Inflammatory macrophage (primary cell): ENCODE measurements at regions not wholly inside any gene's neighbourhood (a gene's known extent, or its start where the extent isn't known, plus 50 kb on each side); places are given as distances from the start of the nearest gene placed in this dataset.

ENCODE experiments used
- DNase-seq, 2 donors: peaks; one replicate each; pipeline ENCODE4 v3.0.0-alpha.2; 2020 to 2022

GRCh38 chr2:150612957-150613710 lies 125.7 kb upstream of the RND3 start:
- no peak for DNase-seq

GRCh38 chr2:150610670-150611279 lies 123.3 kb upstream of the RND3 start:
- DNase-seq = no peak

- no peak for DNase-seq
These were observed 122.5 kb upstream of the RND3 start for GRCh38 chr2:150609831-150610582.

GRCh38 chr2:150608341-150608740 lies 120.9 kb upstream of the RND3 start:
- DNase-seq = no peak

GRCh38 chr2:150607390-150607811 lies 119.9 kb upstream of the RND3 start:
- no peak for DNase-seq

GRCh38 chr2:150606380-150607060 lies 119.1 kb upstream of the RND3 start:
- DNase-seq = no peak

GRCh38 chr2:150605664-150606063 lies 118.2 kb upstream of the RND3 start:
- DNase-seq = no peak

GRCh38 chr2:150601280-150602038 lies 114.0 kb upstream of the RND3 start:
- DNase-seq = no peak

GRCh38 chr2:150599889-150600288 lies 112.4 kb upstream of the RND3 start:
- DNase-seq = no peak

GRCh38 chr2:150598383-150598782 lies 110.9 kb upstream of the RND3 start:
- DNase-seq = no peak

- DNase-seq = no peak
These were observed 108.5 kb upstream of the RND3 start for GRCh38 chr2:150595803-150596470.

GRCh38 chr2:150594299-150594698 lies 106.8 kb upstream of the RND3 start:
- no peak for DNase-seq

- DNase-seq = no peak
These were observed 104.2 kb upstream of the RND3 start for GRCh38 chr2:150591496-150592285.

- DNase-seq = no peak
These were observed 102.2 kb upstream of the RND3 start for GRCh38 chr2:150589681-150590080.

GRCh38 chr2:150588506-150588870 lies 101.0 kb upstream of the RND3 start:
- DNase-seq = no peak

GRCh38 chr2:150587547-150588505 lies 100.4 kb upstream of the RND3 start:
- DNase-seq = no peak

GRCh38 chr2:150586858-150587257 lies 99.4 kb upstream of the RND3 start:
- DNase-seq = peak; percentile 20 to 35

- DNase-seq = no peak
These were observed 97.9 kb upstream of the RND3 start for GRCh38 chr2:150585221-150585971.

GRCh38 chr2:150584081-150584480 lies 96.6 kb upstream of the RND3 start:
- DNase-seq = no peak
